Left ventricle myocardium superior (tissue), 1 donor: ENCODE measurements at regions not wholly inside any gene's neighbourhood (a gene's known extent, or its start where the extent isn't known, plus 50 kb on each side); places are given as distances from the start of the nearest gene placed in this dataset.
"Not testable (repeated sequence)": the region's sequence is repeated elsewhere in the genome, so short reads cannot be mapped to it uniquely, and the experiment has no call there.

ENCODE experiments used
- ATAC-seq: fragments of 200-7000 bp; cut with Tn5 transposase; one replicate; pipeline ENCODE4 v1.9.1; 2020; ENCODE audit warnings: mild to moderate bottlenecking, moderate library complexity
- DNase-seq: peaks from one replicate; pipeline ENCODE4 v3.0.0-alpha.2; 2020
- intact Hi-C: fragments of 100-400 bp; cut with micrococcal nuclease; formaldehyde crosslinking; loops from one replicate; pipeline ENCODE4 v1.11.0; 2022
- donor health status: DM: no; HTN: yes; CAD: no; lungs with severe emphysema.

GRCh38 chr2:15759791-15760190, 168.1 kb downstream of the DDX1 start:
- DNase-seq, ATAC-seq, intact Hi-C loops: not testable (repeated sequence)

- no peak for DNase-seq
- no peak for ATAC-seq
- intact Hi-C loops = no loop called here
Observed at GRCh38 chr2:15760232-15760910, 168.7 kb downstream of the DDX1 start.

GRCh38 chr2:15761056-15761455, 169.4 kb downstream of the DDX1 start:
- intact Hi-C loops = no loop called here

GRCh38 chr2:15761910-15762309, 170.2 kb downstream of the DDX1 start:
- no peak for DNase-seq
- intact Hi-C loops = no loop called here
- ATAC-seq = no peak

More at GRCh38 chr2:15761056-15761455, 169.4 kb downstream of the DDX1 start:
- ATAC-seq (no peak), DNase-seq (no peak)

- no peak for DNase-seq
- ATAC-seq = no peak
- intact Hi-C loops = no loop called here
Observed at GRCh38 chr2:15762449-15762848, 170.8 kb downstream of the DDX1 start.

- intact Hi-C loops = no loop called here
- DNase-seq (no peak), ATAC-seq (no peak)
Observed at GRCh38 chr2:15763106-15763821, 171.6 kb downstream of the DDX1 start.

GRCh38 chr2:15763822-15764682, 172.4 kb downstream of the DDX1 start:
- DNase-seq (no peak), ATAC-seq (no peak)
- intact Hi-C loops = no loop called here

- DNase-seq = no peak
- no peak for ATAC-seq
- intact Hi-C loops = no loop called here
Observed at GRCh38 chr2:15764683-15765011, 173.0 kb downstream of the DDX1 start.

GRCh38 chr2:15765211-15765610, 173.5 kb downstream of the DDX1 start:
- intact Hi-C loops = no loop called here
- no peak for DNase-seq
- ATAC-seq = no peak

GRCh38 chr2:15765686-15766302, 174.1 kb downstream of the DDX1 start:
- ATAC-seq (no peak), DNase-seq (no peak)
- intact Hi-C loops = no loop called here

- intact Hi-C loops = no loop called here
- no peak for ATAC-seq
Observed at GRCh38 chr2:15766303-15766861, 174.0 kb upstream of the MYCN start.

GRCh38 chr2:15766911-15767597, 173.3 kb upstream of the MYCN start:
- intact Hi-C loops = no loop called here

More at GRCh38 chr2:15766303-15766861, 174.0 kb upstream of the MYCN start:
- DNase-seq = no peak

GRCh38 chr2:15767679-15768078, 172.7 kb upstream of the MYCN start:
- ATAC-seq = no peak
- DNase-seq = no peak
- intact Hi-C loops = no loop called here

More at GRCh38 chr2:15766911-15767597, 173.3 kb upstream of the MYCN start:
- no peak for ATAC-seq
- DNase-seq = no peak

- intact Hi-C loops = no loop called here
- no peak for DNase-seq
- no peak for ATAC-seq
Observed at GRCh38 chr2:15768142-15768541, 172.2 kb upstream of the MYCN start.

GRCh38 chr2:15768615-15769014, 171.7 kb upstream of the MYCN start:
- intact Hi-C loops = no loop called here
- DNase-seq = no peak
- ATAC-seq = no peak

GRCh38 chr2:15769235-15769634, 171.1 kb upstream of the MYCN start:
- intact Hi-C loops = no loop called here
- no peak for DNase-seq
- no peak for ATAC-seq

- DNase-seq (no peak), ATAC-seq (no peak)
- intact Hi-C loops = no loop called here
Observed at GRCh38 chr2:15769676-15770547, 170.4 kb upstream of the MYCN start.

- no peak for ATAC-seq
- intact Hi-C loops = no loop called here
- DNase-seq = no peak
Observed at GRCh38 chr2:15770606-15771005, 169.7 kb upstream of the MYCN start.
